Activated CD4-positive, alpha-beta T cell treated with anti-CD3 and anti-CD28 coated beads, Interleukin-2, Interleukin-4, amounts not matched to agents 100 ng/mL and 50 ng/mL, durations not matched to agents 16 hours and 8 hours (primary cell): ENCODE measurements at regions not wholly inside any gene's neighbourhood (a gene's known extent, or its start where the extent isn't known, plus 50 kb on each side); places are given as distances from the start of the nearest gene placed in this dataset.
"Not testable (repeated sequence)": the region's sequence is repeated elsewhere in the genome, so short reads cannot be mapped to it uniquely, and the experiment has no call there.

ENCODE experiments used
- DNase-seq: peaks from one replicate; pipeline ENCODE4 v3.0.0-alpha.2; 2020; ENCODE audit warnings: low spot score

GRCh38 chr10:11403646-11404045, 207.8 kb downstream of the USP6NL start:
- not testable (repeated sequence) for DNase-seq

DNA sequence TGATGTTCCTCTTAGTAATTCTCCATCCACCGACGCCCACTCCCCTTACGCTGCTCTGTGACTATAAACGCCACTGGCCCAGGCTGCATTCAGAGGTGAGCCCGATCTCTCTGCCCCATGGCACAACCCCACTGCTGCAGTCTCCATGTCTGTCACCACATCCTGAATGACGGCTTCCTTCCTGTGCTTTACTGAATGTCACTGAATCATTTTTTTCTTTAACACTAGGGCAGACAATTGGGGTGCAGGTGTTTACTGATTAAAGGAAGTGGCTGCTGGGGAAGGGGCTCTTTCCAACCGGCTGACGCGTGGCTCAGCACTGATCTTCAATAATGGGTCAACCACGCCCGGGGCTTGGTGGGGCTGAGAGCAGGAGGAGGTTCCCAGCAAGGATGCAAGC, 208.3 kb downstream of the USP6NL start:
- peak; percentile 65 for DNase-seq

GRCh38 chr10:11402392-11402791, 209.1 kb downstream of the USP6NL start:
- no peak for DNase-seq

GRCh38 chr10:11401264-11402235, 209.9 kb downstream of the USP6NL start:
- DNase-seq = no peak

GRCh38 chr10:11397980-11398580, 213.4 kb downstream of the USP6NL start:
- DNase-seq = no peak

DNA sequence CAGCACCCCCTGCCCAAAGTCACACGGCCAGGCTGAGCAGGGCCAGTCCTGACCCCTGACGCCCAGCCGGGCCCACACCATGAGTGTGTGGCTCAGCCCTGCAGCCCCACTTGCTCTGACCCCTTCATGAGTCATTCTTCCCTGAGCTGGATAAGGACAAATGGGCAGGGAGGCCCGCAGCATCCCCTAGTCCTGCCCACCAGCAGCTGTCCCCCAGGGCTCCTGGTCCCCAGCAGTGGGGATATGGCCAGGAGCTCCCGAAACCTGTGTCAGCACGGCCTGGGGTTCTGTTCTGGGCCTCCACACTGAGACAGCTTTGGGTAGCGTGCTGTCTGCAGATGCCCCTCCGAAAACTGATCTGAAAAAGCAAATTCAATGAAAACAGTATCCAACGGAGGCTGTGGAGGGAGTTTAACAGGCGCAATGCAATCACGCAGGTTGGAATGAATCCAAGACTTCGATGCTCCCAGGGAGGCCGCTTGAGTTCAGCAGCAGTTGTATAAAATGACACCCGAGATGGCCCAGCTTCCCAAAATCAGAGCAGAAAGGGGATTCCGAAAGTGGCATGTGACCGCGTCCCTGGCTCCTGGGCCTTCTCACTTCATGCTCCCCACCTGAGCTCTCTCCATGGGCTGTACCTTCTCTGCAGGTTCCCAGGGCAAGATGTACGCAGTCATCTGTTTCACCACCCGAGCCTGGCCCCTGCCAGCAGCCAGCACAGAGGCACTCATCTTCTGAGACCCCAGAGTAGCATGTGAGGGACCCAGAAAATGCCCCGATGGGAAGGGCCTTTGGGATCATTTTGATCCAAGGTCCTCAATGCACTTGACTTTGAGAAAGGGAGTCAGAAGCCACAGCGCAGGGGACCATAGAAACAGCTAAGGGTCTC, 214.1 kb downstream of the USP6NL start:
- no peak for DNase-seq

- DNase-seq = no peak
Observed at GRCh38 chr10:11396311-11396955, 215.0 kb downstream of the USP6NL start.

DNA sequence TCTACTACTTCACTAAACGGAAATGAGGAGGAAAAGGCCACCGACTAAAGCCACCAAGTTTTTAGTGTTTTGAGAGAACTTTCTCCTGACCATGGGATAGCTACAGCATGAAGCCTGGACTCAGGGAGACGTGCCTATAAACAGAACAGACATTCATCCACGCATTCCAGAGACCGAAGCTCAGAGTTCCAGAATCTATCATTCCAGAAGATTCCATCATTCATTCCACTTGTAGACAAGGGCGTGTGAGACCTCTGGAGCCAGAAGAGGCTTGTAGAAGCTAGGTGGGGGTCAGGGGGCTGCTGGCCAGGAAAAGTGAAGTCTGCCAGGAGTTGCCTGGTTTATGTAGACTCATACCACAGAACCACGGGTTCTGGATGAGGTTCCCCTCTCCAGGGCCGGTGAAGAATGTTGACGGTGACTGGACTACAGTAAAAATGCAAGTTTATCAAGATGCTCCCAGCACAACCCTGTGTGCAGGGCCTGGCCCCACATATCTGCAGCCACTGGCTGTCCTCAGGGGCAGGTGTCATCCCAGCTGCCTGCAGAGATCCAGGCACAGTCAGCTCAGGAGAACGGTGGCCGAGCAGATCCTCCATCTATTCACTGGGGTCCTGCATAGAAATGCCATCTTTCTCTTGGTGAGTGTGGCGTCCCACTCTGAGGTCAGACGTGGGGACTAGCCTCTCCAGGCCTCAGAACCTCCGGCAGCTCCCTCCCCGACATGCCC, 215.7 kb downstream of the USP6NL start:
- no peak for DNase-seq

GRCh38 chr10:11395161-11395560, 216.3 kb downstream of the USP6NL start:
- no peak for DNase-seq

DNA sequence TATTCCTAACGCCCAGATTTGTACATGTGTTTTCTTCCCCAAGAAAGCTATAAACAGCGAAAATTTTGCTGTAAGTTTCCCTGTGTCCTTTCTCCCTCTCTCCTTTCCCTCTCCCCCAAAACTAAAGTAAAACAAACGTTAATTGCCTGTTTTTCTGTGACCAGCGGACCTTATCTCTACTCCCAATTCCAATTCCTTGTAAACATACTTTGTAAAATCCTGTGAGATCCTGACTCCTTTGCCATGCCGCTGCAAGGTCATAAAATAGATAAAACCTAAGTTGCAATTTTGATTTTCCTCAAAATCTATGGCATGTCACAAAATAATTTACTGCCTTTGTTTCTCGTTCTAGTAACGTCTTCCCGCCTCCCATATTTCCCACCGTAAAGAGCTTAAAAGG, 217.6 kb downstream of the USP6NL start:
- no peak for DNase-seq

DNA sequence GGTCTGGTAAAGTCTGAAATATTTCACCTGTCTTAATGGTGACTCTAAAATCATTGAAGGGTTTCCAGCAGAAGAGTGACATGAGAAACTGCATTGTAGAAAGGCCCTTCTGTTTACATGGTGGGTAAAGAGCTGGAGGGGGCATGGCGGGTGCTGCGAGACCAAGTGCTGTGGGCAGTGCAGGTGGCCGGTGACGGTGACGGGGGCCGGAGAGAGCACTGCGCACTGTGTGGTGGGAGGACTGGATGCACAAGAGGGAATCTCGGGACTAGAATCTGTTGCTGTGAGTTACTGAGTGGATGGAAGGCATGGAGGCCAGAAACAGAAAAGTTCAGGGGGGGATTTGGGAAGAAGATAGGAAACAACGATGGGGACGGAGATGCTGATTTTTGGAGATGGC, 218.7 kb downstream of the USP6NL start:
- DNase-seq = no peak

GRCh38 chr10:11388996-11389395, 222.5 kb downstream of the USP6NL start:
- no peak for DNase-seq

DNA sequence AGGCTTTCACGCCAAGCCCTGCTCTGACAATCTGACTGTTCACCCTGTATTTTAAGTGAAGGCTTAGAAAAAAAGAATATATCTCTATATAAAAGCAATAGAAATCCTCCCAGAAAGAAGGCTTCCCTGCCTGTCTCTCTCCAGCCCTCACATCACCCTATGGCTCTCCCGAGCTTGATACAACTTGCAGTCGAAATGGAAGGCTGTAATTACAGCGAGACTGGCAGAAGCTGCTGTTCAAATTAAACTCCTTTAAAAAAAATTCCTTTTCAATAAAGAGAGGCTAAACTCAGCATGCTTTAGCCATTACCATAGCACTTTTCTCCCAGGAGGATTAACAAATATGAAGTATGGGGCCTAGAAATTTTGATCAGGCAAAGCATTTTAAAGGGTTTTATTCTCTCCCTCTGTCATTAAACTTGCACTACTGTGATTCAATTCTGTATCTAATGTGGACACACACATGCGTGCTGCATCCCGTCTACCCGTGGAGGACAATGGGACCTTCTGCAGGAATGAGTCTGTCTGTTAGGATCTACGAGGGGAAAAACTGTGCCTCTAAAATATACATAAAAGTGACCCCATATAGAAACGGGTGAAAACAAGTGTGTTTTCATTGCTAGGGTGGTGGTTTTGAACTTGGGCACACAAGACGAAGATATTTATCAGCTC, 223.8 kb downstream of the USP6NL start:
- no peak for DNase-seq

- no peak for DNase-seq
Observed at GRCh38 chr10:11387044-11387443, 224.4 kb downstream of the USP6NL start.
